GM21529 (cell line): ENCODE measurements at regions not wholly inside any gene's neighbourhood (a gene's known extent, or its start where the extent isn't known, plus 50 kb on each side); places are given as distances from the start of the nearest gene placed in this dataset.

ENCODE experiments used
- ATAC-seq: cut with Tn5 transposase; IDR thresholded peaks from one replicate; pipeline ENCODE4 v1.9.1; 2021; ENCODE audit not compliant: unreplicated experiment

- ATAC-seq, result no peak
Measured at GRCh38 chr21:16968436-16968835, 544.4 kb upstream of the CXADR start.

- ATAC-seq, result no peak
Measured at GRCh38 chr21:16969636-16970035, 543.2 kb upstream of the CXADR start.

- ATAC-seq, result no peak
Measured at GRCh38 chr21:16974060-16974459, 538.8 kb upstream of the CXADR start.

GRCh38 chr21:16976193-16976592, 536.6 kb upstream of the CXADR start:
- no peak for ATAC-seq

GRCh38 chr21:16978309-16978895, 534.4 kb upstream of the CXADR start:
- ATAC-seq, result no peak

- ATAC-seq, result no peak
Measured at GRCh38 chr21:16979574-16979973, 533.3 kb upstream of the CXADR start.

- ATAC-seq, result no peak
Measured at GRCh38 chr21:16983420-16983819, 529.4 kb upstream of the CXADR start.

- ATAC-seq, result no peak
Measured at GRCh38 chr21:16992448-16992847, 520.4 kb upstream of the CXADR start.

- ATAC-seq, result no peak
Measured at GRCh38 chr21:16993416-16994038, 519.3 kb upstream of the CXADR start.

GRCh38 chr21:17002594-17003257, 510.1 kb upstream of the CXADR start:
- no peak for ATAC-seq

- no peak for ATAC-seq
Measured at GRCh38 chr21:17003258-17003615, 509.6 kb upstream of the CXADR start.

- ATAC-seq, result no peak
Measured at GRCh38 chr21:17003763-17004373, 509.0 kb upstream of the CXADR start.

- no peak for ATAC-seq
Measured at GRCh38 chr21:17032141-17032655, 480.6 kb upstream of the CXADR start.

- no peak for ATAC-seq
Measured at GRCh38 chr21:17044696-17045095, 468.1 kb upstream of the CXADR start.

- no peak for ATAC-seq
Measured at GRCh38 chr21:17045214-17045853, 467.5 kb upstream of the CXADR start.

GRCh38 chr21:17048974-17049373, 463.9 kb upstream of the CXADR start:
- ATAC-seq, result no peak

- no peak for ATAC-seq
Measured at GRCh38 chr21:17050156-17050555, 462.7 kb upstream of the CXADR start.

- ATAC-seq, result no peak
Measured at GRCh38 chr21:17050646-17051045, 462.2 kb upstream of the CXADR start.

GRCh38 chr21:17051054-17051453, 461.8 kb upstream of the CXADR start:
- no peak for ATAC-seq

- no peak for ATAC-seq
Measured at GRCh38 chr21:17053321-17053720, 459.5 kb upstream of the CXADR start.

- no peak for ATAC-seq
Measured at GRCh38 chr21:17059936-17060335, 452.9 kb upstream of the CXADR start.
